ENCODE measurements at regions not wholly inside any gene's neighbourhood (a gene's known extent, or its start where the extent isn't known, plus 50 kb on each side); places are given as distances from the start of the nearest gene placed in this dataset.
A peak's percentile ranks its signal among the peaks of the same experiment; 100 is the strongest.
"Not testable (repeated sequence)": the region's sequence is repeated elsewhere in the genome, so short reads cannot be mapped to it uniquely, and the experiment has no call there.

DNA sequence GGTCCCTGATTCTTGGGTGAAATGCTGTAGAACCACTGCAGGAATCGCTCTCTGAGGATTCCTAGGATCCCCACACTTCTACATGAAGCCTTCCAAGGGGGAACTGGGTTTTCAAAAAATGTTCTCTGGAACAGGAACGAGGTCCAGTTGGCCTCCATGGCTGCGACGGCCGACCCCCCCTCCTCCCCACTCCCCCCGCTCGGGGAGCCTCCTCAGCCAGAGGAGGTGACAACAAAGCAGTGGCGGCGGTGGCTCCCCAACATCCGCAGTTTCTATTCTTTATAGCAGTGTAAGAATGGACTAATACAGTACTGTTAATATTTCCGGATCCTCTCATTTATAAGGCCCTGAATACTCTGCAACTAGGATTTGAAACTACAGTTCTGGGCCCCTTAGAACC is 84.0 kb upstream of the PLAAT1 start:
- no peak overlapping the region for H3K4me3 ChIP-seq (ENCODE audit: control insufficient read depth, low read depth, low read length)
- DNase-seq (ENCODE audit: low read depth): no peak
- TF ChIP-seq, protein P1, sequence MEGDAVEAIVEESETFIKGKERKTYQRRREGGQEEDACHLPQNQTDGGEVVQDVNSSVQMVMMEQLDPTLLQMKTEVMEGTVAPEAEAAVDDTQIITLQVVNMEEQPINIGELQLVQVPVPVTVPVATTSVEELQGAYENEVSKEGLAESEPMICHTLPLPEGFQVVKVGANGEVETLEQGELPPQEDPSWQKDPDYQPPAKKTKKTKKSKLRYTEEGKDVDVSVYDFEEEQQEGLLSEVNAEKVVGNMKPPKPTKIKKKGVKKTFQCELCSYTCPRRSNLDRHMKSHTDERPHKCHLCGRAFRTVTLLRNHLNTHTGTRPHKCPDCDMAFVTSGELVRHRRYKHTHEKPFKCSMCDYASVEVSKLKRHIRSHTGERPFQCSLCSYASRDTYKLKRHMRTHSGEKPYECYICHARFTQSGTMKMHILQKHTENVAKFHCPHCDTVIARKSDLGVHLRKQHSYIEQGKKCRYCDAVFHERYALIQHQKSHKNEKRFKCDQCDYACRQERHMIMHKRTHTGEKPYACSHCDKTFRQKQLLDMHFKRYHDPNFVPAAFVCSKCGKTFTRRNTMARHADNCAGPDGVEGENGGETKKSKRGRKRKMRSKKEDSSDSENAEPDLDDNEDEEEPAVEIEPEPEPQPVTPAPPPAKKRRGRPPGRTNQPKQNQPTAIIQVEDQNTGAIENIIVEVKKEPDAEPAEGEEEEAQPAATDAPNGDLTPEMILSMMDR (conservative IDR thresholded peaks at IDR 0.05; ENCODE audit: control insufficient read depth, insufficient read depth, low read depth, low read length): no peak

DNA sequence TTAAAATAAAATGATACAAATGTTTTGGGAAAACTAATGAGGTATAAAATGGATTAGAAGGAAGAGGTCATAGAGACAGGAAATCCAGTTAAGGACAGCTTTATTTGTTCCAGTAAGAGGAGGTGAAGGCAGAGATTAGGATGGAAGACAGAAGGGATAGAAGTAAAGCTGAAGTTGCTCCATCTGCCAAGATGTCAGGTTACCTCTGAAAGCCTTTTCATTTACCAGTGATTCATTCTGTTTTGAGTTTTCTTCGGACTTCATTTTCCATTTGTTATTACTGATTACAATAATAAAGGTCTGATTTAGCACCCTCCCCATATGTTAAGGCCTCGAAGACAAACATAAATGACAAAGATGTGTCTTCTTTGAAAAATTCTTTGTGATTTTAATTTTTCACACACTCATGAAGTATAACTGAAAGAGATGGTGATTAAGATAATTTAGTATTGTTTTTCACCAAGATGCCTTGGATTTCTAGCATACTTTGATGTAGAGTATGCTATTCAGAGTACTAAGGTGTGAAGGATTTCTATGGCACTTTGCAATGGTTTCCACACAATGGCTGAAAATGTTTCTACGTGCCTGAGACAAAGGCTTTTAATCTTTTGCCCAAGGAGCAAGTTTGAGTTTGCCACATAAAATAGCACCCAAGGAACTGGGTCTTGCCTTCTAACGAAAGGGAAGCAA is 75.4 kb upstream of the PLAAT1 start:
- H3K4me3 ChIP-seq (ENCODE audit: control insufficient read depth, low read depth, low read length): no peak overlapping the region
- TF ChIP-seq, protein P1 (conservative IDR thresholded peaks at IDR 0.05; ENCODE audit: control insufficient read depth, insufficient read depth, low read depth, low read length): no peak
- no peak for DNase-seq (ENCODE audit: low read depth)

DNA sequence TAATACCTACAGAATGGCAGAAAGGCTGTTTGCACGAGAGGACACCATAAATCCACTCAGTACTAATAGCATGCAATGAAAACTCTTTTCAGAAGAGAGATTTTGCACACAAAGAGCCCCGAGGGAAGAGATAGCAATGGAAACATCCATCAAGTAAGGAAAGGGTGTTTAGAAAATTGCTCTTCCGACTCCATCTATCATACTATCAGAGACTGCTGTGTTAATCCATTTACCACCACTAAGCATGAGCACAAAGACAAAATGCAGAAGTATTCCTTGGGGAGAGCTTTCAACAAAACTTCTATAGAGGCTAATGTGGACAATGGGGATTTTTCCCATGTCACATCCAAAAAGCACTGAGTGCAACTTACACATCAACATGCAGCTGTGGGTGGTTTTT is 72.1 kb upstream of the PLAAT1 start:
- TF ChIP-seq, protein P1 (conservative IDR thresholded peaks at IDR 0.05; ENCODE audit: control insufficient read depth, insufficient read depth, low read depth, low read length): no peak
- H3K4me3 ChIP-seq (ENCODE audit: control insufficient read depth, low read depth, low read length): no peak overlapping the region
- DNase-seq (ENCODE audit: low read depth): no peak

DNA sequence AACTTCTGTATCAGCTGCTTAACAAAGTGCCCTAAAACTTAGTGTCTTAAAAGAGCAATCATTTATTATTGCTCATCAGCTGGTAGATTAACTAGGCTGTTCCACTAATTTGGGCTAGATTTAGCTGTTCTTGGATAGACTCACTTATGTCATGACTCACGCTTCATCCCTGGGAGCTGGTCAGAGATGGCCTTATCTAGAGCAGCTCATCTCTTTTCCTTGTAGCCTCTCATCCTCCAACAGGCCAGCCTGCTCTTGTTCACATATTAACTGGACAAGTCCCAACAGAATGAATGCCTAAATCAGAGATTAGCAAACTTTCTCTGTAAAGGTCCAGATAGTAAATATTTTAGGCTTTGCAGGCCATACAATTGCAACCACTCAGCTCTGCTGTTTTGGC is 66.9 kb upstream of the PLAAT1 start:
- TF ChIP-seq, protein P1 (conservative IDR thresholded peaks at IDR 0.05; ENCODE audit: control insufficient read depth, insufficient read depth, low read depth, low read length): no peak
- no peak overlapping the region for H3K4me3 ChIP-seq (ENCODE audit: control insufficient read depth, low read depth, low read length)
- no peak for DNase-seq (ENCODE audit: low read depth)

DNA sequence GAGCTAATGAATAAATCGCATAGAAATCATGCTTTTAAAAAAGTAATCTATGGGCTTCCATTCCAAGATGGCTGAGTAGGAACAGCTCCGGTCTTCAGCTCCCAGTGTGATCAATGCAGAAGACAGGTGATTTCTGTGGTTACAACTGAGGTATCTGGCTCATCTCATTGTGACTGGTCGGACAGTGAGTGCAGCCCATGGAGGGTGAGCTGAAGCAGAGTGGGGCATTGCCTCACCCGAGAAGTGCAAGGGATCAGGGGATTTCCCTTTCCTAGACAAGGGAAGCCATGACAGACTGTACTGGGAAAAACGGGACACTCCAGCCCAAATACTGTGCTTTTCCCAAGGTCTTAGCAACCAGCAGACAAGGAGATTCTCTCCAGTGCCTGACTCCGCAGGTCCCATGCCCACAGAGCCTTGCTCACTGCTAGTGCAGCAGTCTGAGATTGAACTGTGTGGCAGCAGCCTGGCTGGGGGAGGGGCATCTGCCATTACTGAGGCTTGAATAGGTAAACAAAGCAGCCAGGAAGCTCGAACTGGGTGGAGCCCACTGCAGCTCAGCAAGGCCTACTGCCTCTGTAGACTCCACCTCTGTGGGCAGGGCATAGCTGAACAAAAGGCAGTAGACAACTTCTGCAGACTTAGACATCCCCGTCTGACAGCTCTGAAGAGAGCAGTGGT is 61.5 kb upstream of the PLAAT1 start:
- not testable (repeated sequence) for H3K4me3 ChIP-seq (ENCODE audit: control insufficient read depth, low read depth, low read length); DNase-seq (ENCODE audit: low read depth)

DNA sequence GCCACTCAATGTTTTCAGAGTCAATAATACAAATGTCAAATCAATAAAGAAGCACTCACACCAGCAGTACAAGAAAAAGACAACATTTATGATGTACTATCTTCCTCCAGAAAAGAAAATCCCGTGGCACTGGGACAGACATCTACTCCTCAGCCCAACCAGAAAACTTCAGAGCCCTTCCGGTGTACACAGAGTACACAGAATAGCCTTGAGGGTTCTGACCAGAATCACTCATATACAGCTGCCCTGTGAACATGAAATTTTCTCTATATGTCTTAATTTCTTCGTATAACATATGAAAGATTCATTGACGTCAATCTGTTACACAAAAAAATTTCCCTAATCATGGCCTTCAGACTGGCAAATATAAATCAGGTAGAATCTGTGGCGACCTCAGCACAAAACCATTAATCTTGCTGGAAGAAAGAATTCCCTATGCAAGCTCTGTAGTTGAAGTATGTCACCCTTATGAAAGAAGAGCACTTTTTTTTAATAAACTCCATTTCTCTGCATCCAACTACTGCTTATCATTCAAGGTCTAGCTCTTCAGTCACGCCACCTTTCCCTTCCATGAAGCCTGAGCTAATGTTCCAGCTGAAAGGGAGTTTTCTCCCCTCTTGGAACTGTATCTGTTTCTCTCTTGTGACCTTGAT is 53.8 kb upstream of the PLAAT1 start:
- no peak overlapping the region for H3K4me3 ChIP-seq (ENCODE audit: control insufficient read depth, low read depth, low read length)
- DNase-seq (ENCODE audit: low read depth): no peak
- TF ChIP-seq, protein P1 (conservative IDR thresholded peaks at IDR 0.05; ENCODE audit: control insufficient read depth, insufficient read depth, low read depth, low read length): no peak

DNA sequence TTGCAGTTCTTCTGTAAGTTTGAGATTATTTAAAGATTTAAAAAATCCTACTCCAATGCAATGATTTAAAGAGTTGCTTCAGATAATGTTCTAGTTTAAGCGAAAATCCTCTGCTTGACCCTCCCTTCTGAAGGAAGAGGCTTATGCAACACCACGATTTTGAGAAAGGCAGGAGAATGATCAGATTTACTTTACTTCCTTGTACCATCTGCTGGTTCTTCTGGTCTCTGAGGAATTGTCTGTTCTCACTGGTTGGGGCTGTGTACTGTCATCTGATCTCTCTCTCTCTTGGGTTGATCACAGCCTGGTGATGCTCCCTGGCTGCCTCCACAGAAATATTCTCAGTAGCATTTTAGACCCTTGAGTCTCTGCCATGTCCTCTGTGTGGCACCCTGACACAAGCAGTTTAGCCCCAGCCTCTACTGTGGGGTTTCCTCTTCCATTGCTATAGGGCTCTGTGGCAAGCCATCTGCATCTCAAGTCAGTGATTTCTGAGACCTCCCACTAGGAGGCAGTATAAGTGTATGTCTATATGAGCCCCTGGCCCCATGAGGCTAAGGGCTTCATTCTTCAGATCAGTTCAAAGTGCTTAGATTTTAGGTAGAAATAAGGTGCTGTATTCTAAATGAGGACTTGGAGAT is 50.8 kb upstream of the PLAAT1 start:
- no peak overlapping the region for H3K4me3 ChIP-seq (ENCODE audit: control insufficient read depth, low read depth, low read length)
- TF ChIP-seq, protein P1 (conservative IDR thresholded peaks at IDR 0.05; ENCODE audit: control insufficient read depth, insufficient read depth, low read depth, low read length): peak; percentile 43
- peak; percentile 36 for DNase-seq (ENCODE audit: low read depth)
